Calu3 (cell line): ENCODE measurements at regions not wholly inside any gene's neighbourhood (a gene's known extent, or its start where the extent isn't known, plus 50 kb on each side); places are given as distances from the start of the nearest gene placed in this dataset.
"Not testable (repeated sequence)": the region's sequence is repeated elsewhere in the genome, so short reads cannot be mapped to it uniquely, and the experiment has no call there.

Source experiments
- BruUV-seq: library from RNA; stranded (reverse); fragments of 400-500 nt; replicated peaks from 2 replicates; lab custom pipeline; 2021; lab: Mats Ljungman, UMichigan
- CTCF ChIA-PET: fragments of 300-600 bp; sonication (Branson Sonifier 250); formaldehyde crosslinking; loops from one replicate; lab custom pipeline; 2022; ENCODE audit warnings: antibody characterized with exemption; lab: Charles Lee
- DNase-seq: peaks from one replicate; pipeline ENCODE4 v3.0.0; 2022
- H3K27ac Mint-ChIP-seq: one replicate; pipeline ENCODE4 v1.8.0; 2022; ENCODE audit warnings: mixed read lengths; ENCODE audit not compliant: unreplicated experiment
- H3K27me3 Mint-ChIP-seq: one replicate; pipeline ENCODE4 v1.8.0; 2022; ENCODE audit warnings: mixed read lengths; ENCODE audit not compliant: unreplicated experiment
- H3K36me3 Mint-ChIP-seq: one replicate; pipeline ENCODE4 v1.8.0; 2022; ENCODE audit warnings: mild to moderate bottlenecking, moderate library complexity, mixed read lengths; ENCODE audit not compliant: insufficient read depth, unreplicated experiment
- H3K4me1 Mint-ChIP-seq: one replicate; pipeline ENCODE4 v1.8.0; 2022; ENCODE audit warnings: mild to moderate bottlenecking, low read depth, mixed read lengths; ENCODE audit not compliant: unreplicated experiment
- H3K4me3 Mint-ChIP-seq: one replicate; pipeline ENCODE4 v1.8.0; 2022; ENCODE audit warnings: mild to moderate bottlenecking, low read depth, moderate library complexity, mixed read lengths; ENCODE audit not compliant: unreplicated experiment
- H3K9me3 Mint-ChIP-seq: one replicate; pipeline ENCODE4 v1.8.0; 2022; ENCODE audit warnings: low read depth, mixed read lengths; ENCODE audit not compliant: unreplicated experiment
- CTCF ChIP-seq: fragments of 200-600 bp; IDR thresholded peaks from one replicate; pipeline ENCODE4 v1.8.0; 2022; ENCODE audit warnings: antibody characterized with exemption; ENCODE audit not compliant: unreplicated experiment
- intact Hi-C: fragments of 100-400 bp; cut with micrococcal nuclease; formaldehyde crosslinking; loops from one replicate; pipeline ENCODE4 v1.10.0; 2022; ENCODE audit not compliant: unreplicated experiment

- no peak for DNase-seq
- Mint-ChIP-seq H3K9me3 (peaks cover 13% of the 10 kb centered on the region), H3K27ac (no peak overlapping the region), H3K4me3 (no peak overlapping the region), H3K27me3 (no peaks in the 10 kb centered on the region), H3K36me3 (no peaks in the 10 kb centered on the region), H3K4me1 (no peaks in the 10 kb centered on the region)
- no TSS peak for BruUV-seq
- CTCF ChIA-PET: no interaction called here
- intact Hi-C loops: no loop called here
- TF ChIP-seq CTCF: no peak
Observed at GRCh38 chrX:138229718-138230117, 481.8 kb downstream of the FGF13 start.

- Mint-ChIP-seq H3K27ac (no peak overlapping the region), H3K27me3 (no peaks in the 10 kb centered on the region), H3K4me3 (no peak overlapping the region), H3K9me3 (peaks cover 8% of the 10 kb centered on the region), H3K4me1 (no peaks in the 10 kb centered on the region), H3K36me3 (no peaks in the 10 kb centered on the region)
- CTCF ChIA-PET: no interaction called here
- no peak for TF ChIP-seq CTCF
- BruUV-seq: no TSS peak
- intact Hi-C loops: no loop called here
- DNase-seq: no peak
Observed at GRCh38 chrX:138240266-138240665, 471.3 kb downstream of the FGF13 start.

GRCh38 chrX:138254001-138254400 is 457.5 kb downstream of the FGF13 start:
- BruUV-seq: no TSS peak

GRCh38 chrX:138255373-138255772 is 456.1 kb downstream of the FGF13 start:
- no TSS peak for BruUV-seq
- H3K4me1 Mint-ChIP-seq: no peaks in the 10 kb centered on the region
- no peak overlapping the region for H3K4me3 Mint-ChIP-seq
- H3K9me3 Mint-ChIP-seq: peaks cover 16% of the 10 kb centered on the region
- DNase-seq: no peak
- no peaks in the 10 kb centered on the region for H3K36me3 Mint-ChIP-seq
- H3K27ac Mint-ChIP-seq: no peak overlapping the region
- intact Hi-C loops: no loop called here
- no peak for TF ChIP-seq CTCF
- CTCF ChIA-PET: no interaction called here
- no peaks in the 10 kb centered on the region for H3K27me3 Mint-ChIP-seq

More at GRCh38 chrX:138254001-138254400, 457.5 kb downstream of the FGF13 start:
- Mint-ChIP-seq H3K27me3 (no peaks in the 10 kb centered on the region), H3K36me3 (no peaks in the 10 kb centered on the region), H3K27ac (no peak overlapping the region), H3K4me3 (no peak overlapping the region), H3K9me3 (peaks cover 10% of the 10 kb centered on the region), H3K4me1 (no peaks in the 10 kb centered on the region)
- no peak for DNase-seq
- CTCF ChIA-PET: no interaction called here
- intact Hi-C loops: no loop called here
- no peak for TF ChIP-seq CTCF

GRCh38 chrX:138264095-138264494 is 447.4 kb downstream of the FGF13 start:
- intact Hi-C loops, BruUV-seq, H3K27ac Mint-ChIP-seq, DNase-seq, H3K4me1 Mint-ChIP-seq, H3K27me3 Mint-ChIP-seq, H3K4me3 Mint-ChIP-seq, H3K36me3 Mint-ChIP-seq: not testable (repeated sequence)
- H3K9me3 Mint-ChIP-seq: peaks cover 31% of the 10 kb centered on the region
- CTCF ChIA-PET: interaction anchor here (0.7 kb wide), 1 partner anchor 62 kb away, joined by 3 read pairs; no protein-coding TSS in a partner anchor
